Ramos (cell line): ENCODE measurements at regions not wholly inside any gene's neighbourhood (a gene's known extent, or its start where the extent isn't known, plus 50 kb on each side); places are given as distances from the start of the nearest gene placed in this dataset.
"Not testable (repeated sequence)": the region's sequence is repeated elsewhere in the genome, so short reads cannot be mapped to it uniquely, and the experiment has no call there.

Experiments used
- in situ Hi-C: fragments of 300-500 bp; cut with MboI; formaldehyde crosslinking; loops from one replicate; pipeline ENCODE4 v1.14.3; 2022; ENCODE audit warnings: low sequenced_read_pairs; ENCODE audit not compliant: unreplicated experiment

DNA sequence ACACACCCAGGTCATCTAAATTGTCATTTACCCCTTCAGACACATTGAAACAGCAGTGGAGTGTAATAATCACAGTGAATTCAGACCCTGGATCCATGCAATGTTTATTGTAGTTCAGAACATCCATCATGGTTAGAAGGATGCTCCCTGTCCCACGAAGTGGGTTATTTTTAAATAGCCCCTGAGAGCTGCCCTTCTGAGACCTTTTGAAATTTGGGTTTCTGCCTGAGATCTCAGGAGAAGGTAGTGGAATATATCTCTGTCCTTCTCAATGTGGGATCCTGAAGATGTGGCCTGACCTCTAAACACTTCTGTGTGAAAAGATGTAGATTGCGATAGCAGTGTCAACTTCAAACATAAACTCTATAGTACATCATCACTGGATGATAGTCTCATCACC lies 1080.6 kb downstream of the TMEM121 start:
- in situ Hi-C loops, result no loop called here

DNA sequence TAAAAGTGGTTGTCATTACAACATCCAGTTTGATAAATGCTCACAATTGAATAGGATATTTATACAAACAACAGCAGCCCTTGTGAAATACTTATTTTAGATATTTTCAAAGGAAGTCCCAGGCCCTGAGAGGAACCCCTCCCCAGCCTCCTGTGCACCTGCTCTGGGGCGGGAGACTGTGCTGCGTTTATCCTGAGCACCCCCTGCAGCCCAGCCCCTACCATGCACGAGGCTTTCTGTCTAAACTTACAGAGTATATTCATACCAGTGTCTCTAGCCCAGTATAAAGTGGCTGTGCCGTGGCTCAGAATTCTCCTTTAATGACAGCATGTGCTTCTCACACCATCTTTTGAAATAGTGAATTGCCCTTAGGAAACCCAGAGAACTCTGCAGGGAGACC lies 1084.3 kb downstream of the TMEM121 start:
- in situ Hi-C loops, result no loop called here

DNA sequence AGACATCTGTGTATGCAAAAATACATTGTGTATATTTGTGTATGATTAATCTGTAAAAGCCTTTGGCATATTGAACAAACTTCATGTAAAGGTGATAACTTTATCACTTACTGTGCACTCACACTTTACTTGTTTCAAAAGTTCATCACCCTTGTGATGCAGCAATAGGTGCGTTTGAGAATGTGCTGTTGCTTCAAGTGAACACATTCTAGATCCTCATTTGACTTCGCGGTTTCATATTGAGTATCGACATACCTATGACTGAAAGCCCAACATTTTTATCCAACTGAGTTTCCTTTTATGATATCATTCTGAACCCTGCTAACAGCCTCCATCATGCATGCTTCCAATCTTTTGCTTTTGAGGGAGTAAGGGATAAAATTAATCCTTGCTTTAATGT lies 1086.9 kb downstream of the TMEM121 start:
- in situ Hi-C loops, result no loop called here

- in situ Hi-C loops, result not testable (repeated sequence)
These were observed 1092.1 kb downstream of the TMEM121 start for GRCh38 chr14:106618471-106618951.

DNA sequence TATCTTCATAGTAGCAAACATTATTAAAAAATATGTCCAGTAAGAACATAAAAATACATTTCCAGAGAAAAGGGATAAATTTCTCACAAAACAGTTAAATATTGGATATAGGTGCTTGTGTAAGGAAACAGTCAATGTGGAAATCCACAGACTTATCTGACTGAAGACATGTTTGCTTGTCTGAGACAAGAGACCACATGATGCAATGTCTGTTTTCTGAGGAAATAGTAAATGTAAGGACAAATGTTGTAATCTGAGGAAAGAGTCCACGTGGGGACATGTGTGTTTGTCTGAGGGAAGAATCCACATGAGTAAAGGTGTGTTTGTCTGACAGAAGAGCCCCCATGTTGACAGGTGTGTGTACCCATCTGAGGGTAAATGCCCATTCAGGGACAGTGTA lies 1093.2 kb downstream of the TMEM121 start:
- in situ Hi-C loops, result no loop called here

DNA sequence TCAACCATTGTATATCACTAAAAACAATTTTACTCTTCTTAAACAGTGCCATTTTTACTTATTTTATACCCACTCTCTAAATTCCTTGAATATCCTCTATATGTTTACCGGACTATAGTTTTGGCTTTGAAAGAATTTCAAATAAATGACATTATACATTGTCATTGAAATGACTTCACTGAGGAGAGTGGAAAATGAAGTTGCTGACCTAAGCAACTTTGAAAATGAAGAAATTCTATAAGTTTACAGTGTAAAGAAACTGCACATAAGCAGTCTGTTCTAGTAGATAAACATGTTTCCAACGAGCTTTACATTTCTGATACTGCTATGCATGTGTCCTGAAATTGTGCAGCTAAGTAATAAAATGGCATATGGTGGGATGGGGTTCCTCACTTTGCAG lies 1094.0 kb downstream of the TMEM121 start:
- in situ Hi-C loops, result no loop called here

DNA sequence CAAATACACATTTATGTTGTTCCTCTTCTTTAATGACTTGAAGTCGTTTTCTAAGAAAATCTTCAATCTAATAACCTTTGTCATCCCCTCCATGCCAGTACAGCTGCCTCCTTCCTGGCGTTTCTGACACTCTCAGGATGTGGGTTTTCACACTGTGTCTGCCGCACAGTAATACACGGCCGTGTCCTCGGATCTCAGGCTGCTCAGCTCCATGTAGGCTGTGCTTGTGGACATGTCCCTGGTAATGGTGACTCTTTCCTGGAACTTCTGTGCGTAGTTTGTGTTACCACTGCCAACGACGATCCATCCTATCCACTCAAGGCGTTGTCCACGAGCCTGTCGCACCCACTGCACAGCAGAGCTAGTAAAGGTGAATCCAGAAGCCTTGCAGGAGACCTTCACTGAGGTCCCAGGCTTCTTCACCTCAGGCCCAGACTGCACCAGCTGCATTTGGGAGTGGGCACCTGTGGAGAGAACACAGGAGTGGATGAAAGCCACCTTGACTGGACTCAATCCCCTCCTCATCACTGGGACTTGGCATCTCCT lies 1095.9 kb downstream of the TMEM121 start:
- in situ Hi-C loops, result no loop called here

- in situ Hi-C loops, result no loop called here
These were observed 1098.8 kb downstream of the TMEM121 start for GRCh38 chr14:106625186-106625585.

DNA sequence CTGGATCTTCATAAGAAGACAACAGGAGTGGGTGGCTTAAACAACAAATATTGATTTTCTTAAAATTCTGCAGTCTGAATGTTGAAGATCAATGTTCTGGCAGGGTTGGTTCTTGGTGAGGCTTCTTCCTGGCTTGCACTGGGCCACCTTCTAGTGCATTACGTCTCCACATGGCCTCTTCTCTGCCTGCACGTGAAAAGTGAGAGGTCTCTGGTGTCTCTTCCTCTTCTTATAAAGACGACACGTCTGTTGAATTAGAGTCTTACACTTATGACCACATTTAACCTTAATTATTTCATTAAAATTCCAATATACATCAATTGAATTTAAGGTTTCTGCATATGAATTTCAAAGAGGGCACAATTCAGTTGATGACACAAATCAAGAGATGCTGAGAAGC lies 1100.1 kb downstream of the TMEM121 start:
- in situ Hi-C loops, result not testable (repeated sequence)

GRCh38 chr14:106626942-106627588 lies 1100.7 kb downstream of the TMEM121 start:
- in situ Hi-C loops, result not testable (repeated sequence)

DNA sequence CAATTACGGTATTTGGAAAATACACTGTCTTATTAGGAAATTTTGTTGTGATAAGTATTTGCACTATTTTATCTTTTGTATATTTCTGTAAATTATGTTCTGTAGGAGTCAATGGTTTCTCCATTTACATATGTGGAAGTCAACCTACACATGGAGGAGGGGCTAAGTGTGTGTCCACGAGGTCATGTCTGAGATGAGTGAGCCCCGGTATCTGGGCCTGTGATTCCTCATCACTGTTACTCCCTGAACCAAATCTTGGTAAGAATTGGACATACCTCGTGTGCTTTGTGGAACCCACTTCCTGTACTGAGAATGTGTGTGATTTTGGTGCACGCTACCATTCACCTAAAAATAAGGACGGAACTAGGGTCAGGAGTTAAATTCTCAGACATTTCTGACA lies 1105.5 kb downstream of the TMEM121 start:
- in situ Hi-C loops, result no loop called here

DNA sequence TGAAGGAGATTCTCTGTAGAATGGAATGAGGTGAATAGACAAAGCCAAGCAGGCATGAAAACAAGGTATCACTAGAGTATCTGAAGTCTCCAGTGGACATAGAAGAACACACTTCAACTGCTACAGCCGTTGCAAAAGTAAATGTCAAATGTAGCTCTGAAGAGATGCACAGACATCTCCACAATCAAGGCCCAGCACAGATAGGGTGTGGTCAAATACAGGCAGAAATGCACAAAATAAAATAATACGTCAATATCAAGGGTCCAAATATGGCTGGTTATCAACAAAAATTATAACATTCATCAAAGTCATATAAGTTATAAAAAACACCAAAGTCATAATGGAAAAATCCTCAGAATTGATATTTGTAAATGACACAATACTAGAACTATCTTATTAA lies 1107.3 kb downstream of the TMEM121 start:
- in situ Hi-C loops, result no loop called here

DNA sequence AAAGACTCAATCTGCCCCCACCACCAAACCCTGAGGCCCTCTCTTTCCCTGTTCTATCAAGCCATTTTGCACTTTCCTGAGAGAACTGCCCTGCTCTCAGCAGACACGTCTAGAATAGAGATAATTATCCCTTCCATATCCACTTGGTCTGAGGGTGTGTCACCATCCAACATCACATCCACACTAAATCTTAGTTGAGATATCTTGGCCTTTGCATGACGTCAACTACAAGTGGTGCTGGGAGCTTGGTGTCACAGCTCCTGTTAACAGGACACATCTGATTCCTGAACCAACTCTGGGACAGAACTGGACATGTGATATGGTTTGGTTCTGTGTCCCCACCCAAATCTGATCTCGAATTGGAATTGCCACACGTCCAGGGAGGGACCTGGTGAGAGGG lies 1109.2 kb downstream of the TMEM121 start:
- in situ Hi-C loops, result no loop called here

DNA sequence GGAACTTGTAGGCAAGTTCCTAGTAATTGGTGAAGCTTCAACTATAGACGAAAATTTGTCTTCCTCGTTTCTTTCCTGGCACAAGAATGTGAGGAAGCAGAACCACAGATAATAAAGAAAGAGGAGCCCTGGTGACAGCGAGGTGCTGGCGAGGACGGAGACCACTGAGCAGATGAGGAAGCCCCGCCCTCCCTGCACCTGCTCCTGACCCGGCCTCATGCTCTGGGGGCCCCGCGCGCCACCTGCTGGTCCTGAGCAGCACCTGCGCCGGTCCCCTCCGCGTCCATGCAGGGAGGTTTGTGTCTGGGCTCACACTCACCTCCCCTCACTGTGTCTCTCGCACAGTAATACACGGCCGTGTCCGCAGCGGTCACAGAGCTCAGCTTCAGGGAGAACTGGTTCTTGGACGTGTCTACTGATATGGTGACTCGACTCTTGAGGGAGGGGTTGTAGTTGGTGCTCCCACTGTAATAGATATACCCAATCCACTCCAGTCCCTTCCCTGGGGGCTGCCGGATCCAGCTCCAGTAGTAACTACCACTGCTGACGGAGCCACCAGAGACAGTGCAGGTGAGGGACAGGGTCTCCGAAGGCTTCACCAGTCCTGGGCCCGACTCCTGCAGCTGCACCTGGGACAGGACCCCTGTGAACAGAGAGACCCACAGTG lies 1112.5 kb downstream of the TMEM121 start:
- in situ Hi-C loops, result not testable (repeated sequence)

GRCh38 chr14:106642090-106642489 lies 1115.7 kb downstream of the TMEM121 start:
- in situ Hi-C loops, result no loop called here

DNA sequence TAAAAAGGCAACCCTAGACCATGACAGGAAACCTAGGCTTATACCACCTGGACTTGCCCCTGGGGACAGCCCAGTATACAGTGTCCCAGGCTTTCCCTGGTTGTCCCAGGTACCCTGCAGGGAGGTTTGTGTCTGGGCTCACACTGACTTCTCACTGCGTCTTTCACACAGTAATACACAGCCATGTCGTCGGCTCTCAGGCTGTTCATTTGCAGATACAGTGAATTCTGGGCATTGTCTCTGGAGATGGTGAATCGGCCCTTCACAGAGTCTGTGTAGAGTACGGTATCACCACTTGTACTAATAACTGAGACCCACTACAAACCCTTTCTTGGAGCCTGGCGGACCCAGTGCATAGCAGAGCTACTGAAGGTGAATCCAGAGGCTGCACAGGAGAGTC lies 1116.6 kb downstream of the TMEM121 start:
- in situ Hi-C loops, result not testable (repeated sequence)

DNA sequence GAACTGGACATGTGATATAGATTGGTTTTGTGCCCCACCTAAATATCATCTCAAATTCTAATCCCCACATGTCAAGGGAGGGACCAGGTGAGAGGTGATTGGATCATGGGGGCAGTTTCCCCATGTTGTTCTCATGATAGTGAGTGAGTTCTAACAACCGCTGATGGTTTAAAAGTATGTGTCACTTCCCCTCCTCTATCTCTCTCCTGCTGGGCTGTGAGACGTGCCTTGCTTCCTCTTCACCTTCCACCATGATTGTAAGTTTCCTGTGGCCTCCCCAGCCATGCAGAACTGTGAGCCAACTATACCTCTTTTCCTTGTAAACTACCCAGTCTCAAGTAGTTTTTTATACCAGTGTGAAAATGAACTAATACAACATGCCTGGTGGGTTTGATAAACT lies 1122.5 kb downstream of the TMEM121 start:
- in situ Hi-C loops, result not testable (repeated sequence)

DNA sequence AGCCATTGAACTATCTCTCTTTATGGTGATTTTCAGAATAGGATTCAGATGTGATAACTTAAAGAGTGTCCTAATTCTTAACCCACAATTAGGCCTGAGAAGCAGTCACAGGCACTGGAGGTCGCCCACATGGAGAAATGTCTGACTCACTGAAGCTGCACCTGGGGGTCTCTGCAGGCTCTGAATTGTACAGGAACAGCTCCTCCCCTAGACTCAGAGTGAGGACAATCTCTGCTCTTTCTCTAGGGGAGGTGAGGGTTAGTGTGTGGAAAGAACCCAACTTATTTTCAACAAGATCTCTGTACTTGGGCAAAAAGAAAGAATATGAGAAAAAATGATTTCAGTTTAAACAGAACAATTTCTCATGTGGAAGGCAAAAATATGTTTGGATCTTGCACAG lies 1124.6 kb downstream of the TMEM121 start:
- in situ Hi-C loops, result no loop called here

GRCh38 chr14:106652494-106652893 lies 1126.1 kb downstream of the TMEM121 start:
- in situ Hi-C loops, result no loop called here

- in situ Hi-C loops, result no loop called here
These were observed 1131.1 kb downstream of the TMEM121 start for GRCh38 chr14:106657460-106657859.

DNA sequence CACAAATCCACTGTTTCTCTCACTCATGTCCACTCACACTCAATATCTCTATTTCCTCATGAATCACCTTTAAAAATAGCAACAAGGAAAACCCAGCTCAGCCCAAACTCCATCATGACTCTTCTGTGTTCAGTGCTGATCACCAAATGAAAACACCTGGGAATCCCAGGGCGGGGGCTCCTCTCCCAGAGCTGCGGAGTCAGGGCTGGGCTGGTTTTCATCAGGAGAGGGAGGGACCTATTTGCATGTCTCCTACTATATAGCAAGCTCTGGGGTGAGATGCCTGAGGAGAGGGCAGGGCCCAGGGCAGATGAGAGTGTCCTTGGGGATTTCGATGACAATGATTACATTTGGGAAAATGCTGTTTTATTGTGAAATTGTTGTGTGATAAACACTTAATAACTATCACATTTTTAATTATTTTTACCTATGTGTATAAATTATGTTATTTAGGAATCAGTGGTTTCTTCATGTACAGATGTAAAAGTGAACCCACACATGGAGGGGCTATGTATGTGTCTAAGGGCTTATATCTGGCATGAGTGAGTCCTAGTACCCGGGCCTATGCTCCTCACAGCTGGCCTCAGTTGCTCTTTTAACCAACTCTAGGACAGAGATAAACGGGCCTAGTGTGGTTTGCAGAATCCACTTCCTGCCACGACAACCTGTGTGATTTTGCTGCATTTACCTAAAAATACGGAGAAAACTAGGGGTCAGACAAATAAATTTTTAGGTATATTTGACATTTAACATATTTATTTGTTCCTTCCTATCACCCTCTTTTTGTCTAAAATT lies 1131.9 kb downstream of the TMEM121 start:
- in situ Hi-C loops, result not testable (repeated sequence)
